ENCODE measurements at regions not wholly inside any gene's neighbourhood (a gene's known extent, or its start where the extent isn't known, plus 50 kb on each side); places are given as distances from the start of the nearest gene placed in this dataset.
A peak's percentile ranks its signal among the peaks of the same experiment; 100 is the strongest.

DNA sequence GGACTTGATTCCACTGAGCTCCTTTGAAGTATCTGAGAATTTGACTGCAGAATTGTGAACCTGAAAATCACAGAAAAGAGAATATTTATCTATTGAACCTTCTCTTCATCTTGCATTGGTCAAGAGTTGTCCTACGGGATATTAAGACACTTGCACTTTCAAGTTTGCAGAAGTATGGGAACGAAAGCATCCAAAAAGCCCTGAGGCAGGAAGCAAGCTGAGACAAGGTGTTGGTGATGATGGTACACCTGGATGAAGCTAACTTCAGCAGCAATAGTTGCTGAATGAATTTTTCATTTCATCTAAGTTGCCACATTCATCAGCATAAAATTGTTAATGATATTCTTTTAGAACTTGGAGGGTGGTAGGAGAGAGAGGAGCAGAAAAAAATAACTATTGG is 686.6 kb upstream of the ADAMTS5 start:
- DNase-seq: no peak

- DNase-seq: no peak
Observed at GRCh38 chr21:27649762-27650161, 682.9 kb upstream of the ADAMTS5 start.

- no peak for DNase-seq
Observed at GRCh38 chr21:27649323-27649722, 682.4 kb upstream of the ADAMTS5 start.

DNA sequence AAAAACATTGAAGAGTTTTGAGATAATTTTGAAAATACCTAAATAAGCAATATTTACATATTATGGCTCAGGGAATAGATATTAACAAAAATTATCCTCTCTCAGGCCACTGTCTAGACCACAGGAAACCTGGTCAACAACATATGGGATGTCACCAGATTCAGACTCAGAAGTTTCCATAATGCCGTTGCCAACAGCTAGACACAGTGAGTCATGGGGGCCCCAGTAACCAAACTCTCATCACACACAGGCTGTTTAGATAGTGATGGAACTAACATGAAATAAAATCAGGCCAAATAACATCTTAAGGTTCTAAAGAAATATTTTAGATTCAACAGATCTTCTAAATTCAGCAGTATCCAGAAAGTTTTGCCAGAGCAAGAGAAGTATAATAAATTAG is 681.7 kb upstream of the ADAMTS5 start:
- DNase-seq: no peak

DNA sequence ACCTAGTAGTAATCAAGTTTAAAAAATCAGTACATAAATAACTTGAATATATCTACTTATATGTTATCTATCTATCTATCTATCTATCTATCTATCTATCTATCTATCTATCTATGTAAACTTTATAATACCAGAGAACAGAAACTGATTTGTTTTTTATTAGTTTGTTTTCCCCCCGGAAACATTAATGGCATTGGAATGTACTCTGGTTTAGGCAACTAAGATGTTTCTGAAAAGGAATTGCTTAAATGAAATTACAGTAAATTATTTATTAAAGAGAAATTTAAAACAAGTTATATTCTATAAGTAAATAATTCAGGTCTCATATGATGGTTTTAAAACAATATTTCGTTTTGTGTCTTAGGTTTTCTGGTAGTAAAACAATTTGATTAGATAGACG is 681.0 kb upstream of the ADAMTS5 start:
- DNase-seq: no peak

GRCh38 chr21:27647401-27647800 is 680.5 kb upstream of the ADAMTS5 start:
- DNase-seq: no peak

DNA sequence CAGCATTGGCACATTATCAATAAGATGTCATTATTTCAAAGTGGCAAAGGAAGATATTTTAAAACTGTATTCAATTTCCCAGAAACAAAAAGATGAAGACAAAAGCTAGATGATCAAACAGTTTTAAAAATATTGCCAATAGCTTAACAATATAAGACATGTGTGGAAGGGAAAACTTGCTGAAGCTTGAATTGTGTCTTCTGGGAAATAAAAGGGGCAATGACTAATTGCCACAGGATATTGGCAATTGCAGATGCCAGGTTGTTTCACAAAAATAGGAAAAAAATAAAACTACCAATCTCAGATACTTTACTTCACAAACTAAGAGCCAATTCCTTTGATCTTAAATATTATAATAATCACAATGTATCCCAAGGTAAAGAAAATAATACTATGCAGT is 679.8 kb upstream of the ADAMTS5 start:
- no peak for DNase-seq

DNA sequence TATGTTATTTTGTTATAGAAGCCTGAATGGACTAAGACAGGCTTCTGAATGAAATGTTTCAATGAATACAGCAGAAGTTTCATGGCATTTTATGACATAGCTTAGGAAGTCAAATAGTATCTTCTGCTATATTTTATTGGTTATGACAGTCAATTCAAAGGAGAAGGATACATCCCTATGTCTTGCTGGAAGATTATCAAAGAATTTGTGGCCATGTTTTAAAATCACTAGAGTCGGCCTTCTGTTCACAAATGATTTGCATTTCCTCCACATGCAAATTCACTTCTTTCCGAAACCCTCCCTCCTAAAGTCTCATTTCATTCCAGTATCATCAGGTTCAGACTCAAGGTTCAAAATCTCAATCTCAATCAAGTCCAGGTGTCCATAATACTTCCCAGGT is 679.2 kb upstream of the ADAMTS5 start:
- DNase-seq: no peak

DNA sequence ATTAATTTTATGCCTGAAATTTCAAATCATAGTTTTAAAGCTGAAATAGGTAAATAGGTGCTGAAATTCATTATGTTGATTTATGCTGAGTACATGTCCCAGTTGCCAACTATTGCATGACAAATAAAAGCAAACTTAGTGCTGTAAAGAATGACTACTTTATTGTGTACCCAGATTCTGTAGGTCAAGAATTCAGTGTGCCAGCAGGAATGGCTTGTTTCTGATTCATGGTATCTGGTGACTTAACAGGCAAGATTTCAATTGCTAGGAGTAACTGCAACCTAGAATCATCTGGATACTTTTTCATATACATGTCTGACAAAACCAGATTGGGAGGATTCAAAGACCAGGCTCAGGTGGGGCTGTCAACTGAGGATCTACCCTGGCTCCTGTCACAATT is 678.4 kb upstream of the ADAMTS5 start:
- DNase-seq: no peak

GRCh38 chr21:27643326-27643725 is 676.4 kb upstream of the ADAMTS5 start:
- no peak for DNase-seq

GRCh38 chr21:27639286-27639685 is 672.4 kb upstream of the ADAMTS5 start:
- no peak for DNase-seq

GRCh38 chr21:27636656-27637055 is 669.8 kb upstream of the ADAMTS5 start:
- peak; percentile 35 to 75 for DNase-seq

- DNase-seq: no peak
Observed at GRCh38 chr21:27633631-27634030, 666.7 kb upstream of the ADAMTS5 start.

- no peak for DNase-seq
Observed at GRCh38 chr21:27631471-27631870, 664.6 kb upstream of the ADAMTS5 start.

GRCh38 chr21:27622631-27623030 is 655.7 kb upstream of the ADAMTS5 start:
- DNase-seq: no peak

GRCh38 chr21:27614231-27614630 is 647.3 kb upstream of the ADAMTS5 start:
- DNase-seq: peak; percentile 59 to 88

DNA sequence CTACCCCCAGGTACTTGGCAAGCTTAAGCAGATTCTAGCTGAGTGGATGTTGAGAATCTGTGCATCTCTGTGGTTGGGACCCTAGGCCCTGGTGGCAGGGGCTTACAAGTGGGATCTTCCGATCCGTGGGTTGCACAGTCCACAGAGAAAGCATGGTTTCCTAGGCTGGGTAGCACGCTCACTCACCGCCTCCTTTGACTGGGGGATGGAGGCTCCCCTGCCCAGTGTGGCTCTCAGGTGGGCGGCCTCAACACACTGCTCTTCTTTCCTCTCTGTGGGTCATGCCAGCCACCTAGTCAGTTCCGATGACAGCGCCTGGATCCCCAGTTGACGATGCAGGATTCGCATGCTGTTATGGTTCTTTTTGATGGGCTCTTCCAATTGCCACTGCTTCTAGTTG is 639.5 kb upstream of the ADAMTS5 start:
- no peak for DNase-seq

DNA sequence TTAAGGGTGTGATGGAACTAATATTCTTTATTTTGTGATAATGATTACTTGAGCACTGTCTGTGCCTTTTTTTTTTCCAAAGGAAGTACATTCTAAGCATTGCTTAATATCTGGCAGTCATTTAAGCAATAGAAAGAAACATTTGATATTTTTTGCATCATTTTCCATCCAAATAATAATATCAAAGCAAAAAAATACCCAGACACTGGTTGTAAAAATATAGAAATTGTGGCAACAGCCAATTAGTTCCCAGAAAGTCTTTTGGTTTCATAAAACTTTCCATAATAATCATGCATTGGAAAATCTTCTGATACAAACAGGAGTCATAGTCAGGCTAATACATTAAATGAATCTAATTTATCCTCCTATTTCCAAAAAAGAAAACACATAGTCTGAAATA is 629.3 kb upstream of the ADAMTS5 start:
- no peak for DNase-seq

DNA sequence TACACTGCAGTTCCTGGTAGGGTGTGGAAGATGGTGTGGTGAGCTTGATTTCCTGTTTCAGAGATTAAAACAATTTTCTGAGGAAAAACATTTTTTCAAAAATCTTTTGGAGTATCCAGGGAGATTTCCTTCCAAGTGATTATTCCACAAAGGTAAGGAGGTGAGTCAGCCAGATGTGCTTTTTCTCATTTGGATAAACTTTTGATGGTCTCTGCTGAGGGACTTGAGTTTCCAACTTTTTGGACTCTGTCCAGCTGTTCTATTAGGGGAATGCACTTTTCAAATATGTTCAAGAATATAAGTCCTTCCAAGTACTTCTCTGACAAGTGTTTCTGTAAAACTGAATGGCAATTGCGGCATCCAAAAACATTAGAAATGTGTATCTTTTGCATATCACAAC is 628.8 kb upstream of the ADAMTS5 start:
- DNase-seq: no peak

GRCh38 chr21:27590271-27590670 is 623.4 kb upstream of the ADAMTS5 start:
- no peak for DNase-seq

- no peak for DNase-seq
Observed at GRCh38 chr21:27589781-27590180, 622.9 kb upstream of the ADAMTS5 start.

GRCh38 chr21:27586986-27587385 is 620.1 kb upstream of the ADAMTS5 start:
- no peak for DNase-seq

- DNase-seq: no peak
Observed at GRCh38 chr21:27586326-27586725, 619.4 kb upstream of the ADAMTS5 start.

DNA sequence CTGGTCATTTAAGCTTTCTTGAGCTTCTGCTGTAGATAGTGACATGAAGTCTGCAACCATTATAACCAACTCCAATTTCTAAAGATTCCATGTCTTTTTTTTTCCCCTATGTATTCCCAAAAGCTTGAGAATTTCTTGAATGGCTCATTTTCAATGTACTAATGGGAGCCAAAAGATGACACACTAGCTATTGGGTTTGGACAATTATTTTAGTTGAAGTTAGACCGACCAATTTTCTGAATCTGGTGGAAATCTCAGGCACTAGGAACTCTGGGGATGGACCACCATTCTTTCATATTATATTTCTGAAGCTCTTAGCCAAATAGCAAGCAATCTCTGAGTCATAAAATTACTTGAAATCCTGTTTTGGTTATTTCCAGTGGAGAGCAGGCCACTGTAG is 617.4 kb upstream of the ADAMTS5 start:
- DNase-seq: no peak

- DNase-seq: no peak
Observed at GRCh38 chr21:27582948-27583430, 616.1 kb upstream of the ADAMTS5 start.

Measured in NCI-H524 (cell line).